GM19438 (cell line): ENCODE measurements at regions not wholly inside any gene's neighbourhood (a gene's known extent, or its start where the extent isn't known, plus 50 kb on each side); places are given as distances from the start of the nearest gene placed in this dataset.

ENCODE experiments used
- ATAC-seq: cut with Tn5 transposase; IDR thresholded peaks from one replicate; pipeline ENCODE4 v1.9.1; 2021; ENCODE audit warnings: low read depth; ENCODE audit not compliant: unreplicated experiment

GRCh38 chr17:51540151-51540550 is 279.8 kb downstream of the UTP18 start:
- no peak for ATAC-seq

DNA sequence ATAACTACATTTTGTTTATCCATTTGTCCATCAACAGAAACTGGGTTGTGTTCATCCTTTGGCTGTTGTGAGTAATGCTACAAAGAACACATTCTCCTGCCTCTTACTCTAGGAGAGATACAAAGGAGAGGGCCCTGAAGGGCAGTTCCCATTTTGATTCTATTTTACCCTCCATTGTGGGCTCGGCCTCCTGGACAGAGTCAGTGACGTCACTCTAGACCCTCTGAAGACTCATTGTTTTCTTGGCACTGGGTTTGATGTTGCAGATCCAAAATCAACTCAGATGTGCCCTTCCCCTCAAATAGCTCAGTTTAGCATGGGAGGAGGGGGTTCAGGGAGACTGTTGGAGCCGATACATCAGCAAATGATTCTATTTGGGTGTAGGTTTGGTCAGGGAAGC is 280.9 kb downstream of the UTP18 start:
- no peak for ATAC-seq

- ATAC-seq: no peak
These were observed 285.8 kb downstream of the UTP18 start for GRCh38 chr17:51546114-51546513.

GRCh38 chr17:51548125-51548524 is 287.8 kb downstream of the UTP18 start:
- no peak for ATAC-seq

- no peak for ATAC-seq
These were observed 294.8 kb downstream of the UTP18 start for GRCh38 chr17:51555153-51555552.

GRCh38 chr17:51559778-51560177 is 299.4 kb downstream of the UTP18 start:
- no peak for ATAC-seq

DNA sequence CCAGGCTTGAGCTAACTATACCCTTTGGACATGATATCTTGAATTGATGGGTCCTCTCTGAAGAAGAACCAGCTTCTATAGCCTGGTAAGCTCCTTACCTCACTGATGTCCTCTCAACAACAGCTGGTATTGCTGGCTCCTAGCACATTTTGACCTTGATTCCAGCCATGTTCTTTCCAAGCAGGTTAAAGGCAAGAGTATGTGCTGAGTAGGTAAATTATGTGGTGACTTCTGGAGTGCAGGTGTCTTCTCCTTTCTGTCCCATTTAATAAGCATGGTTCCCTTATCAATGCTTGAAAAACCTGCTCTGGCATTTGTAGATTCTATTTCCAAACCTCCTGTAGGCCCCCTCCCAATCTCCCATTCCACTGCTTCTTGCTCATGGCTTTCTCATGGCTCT is 300.1 kb downstream of the UTP18 start:
- no peak for ATAC-seq

DNA sequence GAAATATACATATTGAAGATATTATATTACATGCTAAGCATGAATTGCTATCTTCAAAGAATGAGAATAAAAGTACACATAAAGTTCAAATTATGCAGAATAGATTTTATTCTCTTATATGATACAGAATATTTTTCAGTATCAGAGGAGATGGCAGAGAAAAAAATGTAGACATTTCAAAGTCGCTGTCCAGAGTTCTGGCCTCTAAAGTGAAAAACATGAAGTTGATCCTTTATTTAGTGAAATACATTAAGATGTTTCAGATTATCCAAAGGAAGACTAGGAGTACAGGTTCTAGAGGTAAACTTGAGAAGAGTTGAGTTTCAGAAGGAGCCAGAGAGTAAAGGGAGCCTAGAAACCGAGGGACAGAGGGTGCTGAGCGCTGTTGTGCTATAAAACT is 303.6 kb downstream of the UTP18 start:
- no peak for ATAC-seq

GRCh38 chr17:51572115-51572514 is 311.8 kb downstream of the UTP18 start:
- no peak for ATAC-seq
